Vagina (tissue), 2 donors: ENCODE measurements at regions not wholly inside any gene's neighbourhood (a gene's known extent, or its start where the extent isn't known, plus 50 kb on each side); places are given as distances from the start of the nearest gene placed in this dataset.
"Not testable (repeated sequence)": the region's sequence is repeated elsewhere in the genome, so short reads cannot be mapped to it uniquely, and the experiment has no call there.

Experiments used
- DNase-seq, 2 donors: peaks; one replicate each; pipeline ENCODE4 v3.0.0-alpha.2; 2017; ENCODE audit errors: extremely low spot score in 2 of 2
- H3K27ac ChIP-seq: fragments of 200-600 bp; sonication (generic); one replicate; pipeline ENCODE4 v1.5.1; 2019
- H3K27me3 ChIP-seq: fragments of 200-600 bp; sonication (generic); one replicate; pipeline ENCODE4 v1.5.1; 2019
- H3K36me3 ChIP-seq, 2 donors: fragments of 200-600 bp; sonication (generic); one replicate each; pipeline ENCODE4 v1.5.1; 2017 to 2019
- H3K4me1 ChIP-seq: fragments of 200-600 bp; sonication (generic); one replicate; pipeline ENCODE4 v1.5.1; 2019
- H3K4me3 ChIP-seq, 2 donors: fragments of 200-600 bp; sonication (generic); 1 replicate in 1 of 2; 2 replicates in 1 of 2; pipeline ENCODE4 v1.5.1; 2016 to 2019
- H3K9me3 ChIP-seq: fragments of 200-600 bp; sonication (generic); one replicate; pipeline ENCODE4 v1.5.1; 2019
- CTCF ChIP-seq, 3 experiments: fragments of 450-650 bp in 2 of 3; fragments of 200-600 bp in 1 of 3; sonication (generic) in 1 of 3; IDR thresholded peaks; one replicate each; pipeline ENCODE4 v1.5.1; 2017 to 2019; ENCODE audit warnings: antibody characterized with exemption in 3 of 3, mild to moderate bottlenecking in 2 of 3, moderate library complexity in 2 of 3
- POLR2A ChIP-seq, 2 donors: fragments of 450-650 bp; IDR thresholded peaks; one replicate each; pipeline ENCODE4 v1.6.1; 2017; ENCODE audit warnings: antibody characterized with exemption in 2 of 2, mild to moderate bottlenecking in 2 of 2, moderate library complexity in 2 of 2
- POLR2AphosphoS5 ChIP-seq, 2 donors: sonication (generic); formaldehyde crosslinking; IDR thresholded peaks; one replicate each; pipeline ENCODE4 v1.9.0; 2017; ENCODE audit warnings: antibody characterized with exemption in 2 of 2, mild to moderate bottlenecking in 2 of 2, low read depth in 1 of 2; ENCODE audit not compliant: insufficient read depth in 1 of 2
- intact Hi-C: fragments of 100-400 bp; cut with DNase I; formaldehyde crosslinking; loops from one replicate; pipeline ENCODE4 v1.15.1; 2023

GRCh38 chr22:34609646-34610045 is 456.3 kb upstream of the ISX start:
- intact Hi-C loops: no loop called here
- H3K27ac ChIP-seq: no peak overlapping the region

GRCh38 chr22:34620161-34620560 is 445.8 kb upstream of the ISX start:
- Histone ChIP-seq H3K36me3 (no peaks in the 10 kb centered on the region), H3K4me1 (no peaks in the 10 kb centered on the region), H3K9me3 (no peaks in the 10 kb centered on the region), H3K27me3 (no peaks in the 10 kb centered on the region), H3K27ac (no peak overlapping the region), H3K4me3 (no peak overlapping the region)
- DNase-seq: no peak
- no peak for TF ChIP-seq POLR2AphosphoS5 (IDR thresholded peaks at IDR 0.05; ENCODE audit: insufficient read depth in 1 of 2, low read depth in 1 of 2)
- no peak for TF ChIP-seq CTCF (IDR thresholded peaks at IDR 0.05)
- no peak for TF ChIP-seq POLR2A (IDR thresholded peaks at IDR 0.05)
- intact Hi-C loops: no loop called here

More at GRCh38 chr22:34609646-34610045, 456.3 kb upstream of the ISX start:
- DNase-seq: no peak
- no peaks in the 10 kb centered on the region for H3K27me3 ChIP-seq
- H3K4me3 ChIP-seq: no peak overlapping the region
- H3K36me3 ChIP-seq: no peaks in the 10 kb centered on the region
- no peaks in the 10 kb centered on the region for H3K4me1 ChIP-seq
- TF ChIP-seq CTCF (IDR thresholded peaks at IDR 0.05) (no peak), POLR2A (IDR thresholded peaks at IDR 0.05) (no peak), POLR2AphosphoS5 (IDR thresholded peaks at IDR 0.05; ENCODE audit: insufficient read depth in 1 of 2, low read depth in 1 of 2) (no peak)
- H3K9me3 ChIP-seq: no peaks in the 10 kb centered on the region

GRCh38 chr22:34620832-34621231 is 445.1 kb upstream of the ISX start:
- no peaks in the 10 kb centered on the region for H3K36me3 ChIP-seq
- no peak overlapping the region for H3K4me3 ChIP-seq
- intact Hi-C loops: no loop called here
- TF ChIP-seq POLR2A (IDR thresholded peaks at IDR 0.05) (no peak), CTCF (IDR thresholded peaks at IDR 0.05) (no peak)
- no peaks in the 10 kb centered on the region for H3K4me1 ChIP-seq
- DNase-seq: no peak
- no peak overlapping the region for H3K27ac ChIP-seq
- no peaks in the 10 kb centered on the region for H3K27me3 ChIP-seq
- H3K9me3 ChIP-seq: no peaks in the 10 kb centered on the region

GRCh38 chr22:34622602-34623001 is 443.4 kb upstream of the ISX start:
- TF ChIP-seq POLR2A (IDR thresholded peaks at IDR 0.05): no peak
- TF ChIP-seq CTCF (IDR thresholded peaks at IDR 0.05): no peak
- TF ChIP-seq POLR2AphosphoS5 (IDR thresholded peaks at IDR 0.05; ENCODE audit: insufficient read depth in 1 of 2, low read depth in 1 of 2): no peak
- H3K27me3 ChIP-seq: no peaks in the 10 kb centered on the region

GRCh38 chr22:34623580-34623979 is 442.4 kb upstream of the ISX start:
- H3K36me3 ChIP-seq: no peaks in the 10 kb centered on the region
- intact Hi-C loops: no loop called here
- no peak overlapping the region for H3K4me3 ChIP-seq
- no peaks in the 10 kb centered on the region for H3K27me3 ChIP-seq
- TF ChIP-seq POLR2A (IDR thresholded peaks at IDR 0.05) (no peak), POLR2AphosphoS5 (IDR thresholded peaks at IDR 0.05; ENCODE audit: insufficient read depth in 1 of 2, low read depth in 1 of 2) (no peak), CTCF (IDR thresholded peaks at IDR 0.05) (no peak)
- no peak overlapping the region for H3K27ac ChIP-seq
- H3K4me1 ChIP-seq: no peaks in the 10 kb centered on the region
- H3K9me3 ChIP-seq: no peaks in the 10 kb centered on the region
- no peak for DNase-seq

More at GRCh38 chr22:34622602-34623001, 443.4 kb upstream of the ISX start:
- no peak for DNase-seq
- Histone ChIP-seq H3K36me3 (no peaks in the 10 kb centered on the region), H3K4me1 (no peaks in the 10 kb centered on the region), H3K4me3 (no peak overlapping the region), H3K9me3 (no peaks in the 10 kb centered on the region), H3K27ac (no peak overlapping the region)
- intact Hi-C loops: no loop called here

- H3K27ac ChIP-seq, H3K36me3 ChIP-seq, H3K9me3 ChIP-seq, intact Hi-C loops, H3K4me1 ChIP-seq, DNase-seq, H3K4me3 ChIP-seq, H3K27me3 ChIP-seq: not testable (repeated sequence)
Observed at GRCh38 chr22:34625892-34626291, 440.1 kb upstream of the ISX start.
